ENCODE measurements at regions not wholly inside any gene's neighbourhood (a gene's known extent, or its start where the extent isn't known, plus 50 kb on each side); places are given as distances from the start of the nearest gene placed in this dataset.

- no peaks in the 10 kb centered on the region for H4K20me1 ChIP-seq (ENCODE audit: insufficient read depth, low read length, poor library complexity, severe bottlenecking)
- no peaks in the 10 kb centered on the region for H3K9me3 ChIP-seq (ENCODE audit: insufficient read depth, low read depth, low read length)
- no peaks in the 10 kb centered on the region for H3K27me3 ChIP-seq (ENCODE audit: insufficient read depth, low read length, poor library complexity, severe bottlenecking)
- H3K4me2 ChIP-seq (ENCODE audit: low read depth, low read length, poor library complexity, severe bottlenecking) = no peak overlapping the region
- H3K9ac ChIP-seq (ENCODE audit: low read depth, low read length, poor library complexity, severe bottlenecking) = no peak overlapping the region
- H3K4me3 ChIP-seq (ENCODE audit: low read length, poor library complexity, severe bottlenecking) = no peak overlapping the region
- no peak overlapping the region for H2AFZ ChIP-seq (ENCODE audit: low read length)
- H3K79me2 ChIP-seq (ENCODE audit: insufficient read depth, low read length) = no peaks in the 10 kb centered on the region
- no peaks in the 10 kb centered on the region for H3K4me1 ChIP-seq (ENCODE audit: insufficient read depth, low read length, poor library complexity, severe bottlenecking)
- no peaks in the 10 kb centered on the region for H3K36me3 ChIP-seq (ENCODE audit: insufficient read depth, low read length)
- no peaks in the 10 kb centered on the region for H3F3A ChIP-seq (ENCODE audit: low read depth)
- TF ChIP-seq CTCF (conservative IDR thresholded peaks at IDR 0.05; ENCODE audit: low read length) = no peak
- no peak for TF ChIP-seq EZH2phosphoT487 (IDR thresholded peaks at IDR 0.05; ENCODE audit: borderline replicate concordance)
- H3K9me2 ChIP-seq (replicated peaks; ENCODE audit: low read depth, low read length) = no peaks in the 10 kb centered on the region
Observed at GRCh38 chr3:146832857-146833458, 227.8 kb upstream of the PLSCR5 start.

- no peaks in the 10 kb centered on the region for H4K20me1 ChIP-seq (ENCODE audit: insufficient read depth, low read length, poor library complexity, severe bottlenecking)
- H3K36me3 ChIP-seq (ENCODE audit: insufficient read depth, low read length) = no peaks in the 10 kb centered on the region
- H3K9me3 ChIP-seq (ENCODE audit: insufficient read depth, low read depth, low read length) = no peaks in the 10 kb centered on the region
- H3F3A ChIP-seq (ENCODE audit: low read depth) = no peaks in the 10 kb centered on the region
- H3K4me1 ChIP-seq (ENCODE audit: insufficient read depth, low read length, poor library complexity, severe bottlenecking) = no peaks in the 10 kb centered on the region
- H3K4me3 ChIP-seq (ENCODE audit: low read length, poor library complexity, severe bottlenecking) = no peak overlapping the region
- no peaks in the 10 kb centered on the region for H3K9me2 ChIP-seq (replicated peaks; ENCODE audit: low read depth, low read length)
- no peaks in the 10 kb centered on the region for H3K27me3 ChIP-seq (ENCODE audit: insufficient read depth, low read length, poor library complexity, severe bottlenecking)
- no peaks in the 10 kb centered on the region for H3K79me2 ChIP-seq (ENCODE audit: insufficient read depth, low read length)
- no peak overlapping the region for H3K4me2 ChIP-seq (ENCODE audit: low read depth, low read length, poor library complexity, severe bottlenecking)
- H2AFZ ChIP-seq (ENCODE audit: low read length) = no peak overlapping the region
- H3K9ac ChIP-seq (ENCODE audit: low read depth, low read length, poor library complexity, severe bottlenecking) = no peak overlapping the region
- TF ChIP-seq CTCF (conservative IDR thresholded peaks at IDR 0.05; ENCODE audit: low read length) (no peak), EZH2phosphoT487 (IDR thresholded peaks at IDR 0.05; ENCODE audit: borderline replicate concordance) (no peak)
Observed at GRCh38 chr3:146831659-146832058, 226.5 kb upstream of the PLSCR5 start.

GRCh38 chr3:146830231-146830630 lies 225.1 kb upstream of the PLSCR5 start:
- Histone ChIP-seq H3K9me3 (ENCODE audit: insufficient read depth, low read depth, low read length) (no peaks in the 10 kb centered on the region), H3K4me1 (ENCODE audit: insufficient read depth, low read length, poor library complexity, severe bottlenecking) (no peaks in the 10 kb centered on the region), H3K9me2 (replicated peaks; ENCODE audit: low read depth, low read length) (no peaks in the 10 kb centered on the region), H3K4me3 (ENCODE audit: low read length, poor library complexity, severe bottlenecking) (no peak overlapping the region), H2AFZ (ENCODE audit: low read length) (no peak overlapping the region), H3K79me2 (ENCODE audit: insufficient read depth, low read length) (no peaks in the 10 kb centered on the region), H3K27me3 (ENCODE audit: insufficient read depth, low read length, poor library complexity, severe bottlenecking) (no peaks in the 10 kb centered on the region), H3K9ac (ENCODE audit: low read depth, low read length, poor library complexity, severe bottlenecking) (no peak overlapping the region), H3K4me2 (ENCODE audit: low read depth, low read length, poor library complexity, severe bottlenecking) (no peak overlapping the region), H3K36me3 (ENCODE audit: insufficient read depth, low read length) (no peaks in the 10 kb centered on the region), H4K20me1 (ENCODE audit: insufficient read depth, low read length, poor library complexity, severe bottlenecking) (no peaks in the 10 kb centered on the region), H3F3A (ENCODE audit: low read depth) (no peaks in the 10 kb centered on the region)
- TF ChIP-seq EZH2phosphoT487 (IDR thresholded peaks at IDR 0.05; ENCODE audit: borderline replicate concordance) (no peak), CTCF (conservative IDR thresholded peaks at IDR 0.05; ENCODE audit: low read length) (no peak)
